Astrocyte of the spinal cord (primary cell): ENCODE measurements at regions not wholly inside any gene's neighbourhood (a gene's known extent, or its start where the extent isn't known, plus 50 kb on each side); places are given as distances from the start of the nearest gene placed in this dataset.
"Not testable (repeated sequence)": the region's sequence is repeated elsewhere in the genome, so short reads cannot be mapped to it uniquely, and the experiment has no call there.

ENCODE experiments used
- DNase-seq: peaks from one replicate; pipeline ENCODE4 v3.0.0; 2011; ENCODE audit warnings: low read depth, low spot score
- H3K4me3 ChIP-seq: 2 replicates; pipeline ENCODE4 v1.5.1; 2011; ENCODE audit warnings: low read depth, mild to moderate bottlenecking, low read length, moderate library complexity
- CTCF ChIP-seq: IDR thresholded peaks from 2 replicates; pipeline ENCODE4 v1.5.1; 2012; ENCODE audit warnings: low read depth, mild to moderate bottlenecking, low read length, inconsistent platforms
- in situ Hi-C: cut with HindIII; loops from 2 replicates; pipeline ENCODE4 v1.10.0; 2017; ENCODE audit warnings: low sequenced_read_pairs

- no peak for DNase-seq
- in situ Hi-C loops = no loop called here
- TF ChIP-seq CTCF = no peak
- no peak overlapping the region for H3K4me3 ChIP-seq
These were observed 236.5 kb upstream of the MME start for GRCh38 chr3:154843647-154844046.

GRCh38 chr3:154842536-154842935 is 237.6 kb upstream of the MME start:
- in situ Hi-C loops = no loop called here
- no peak for TF ChIP-seq CTCF
- H3K4me3 ChIP-seq = no peak overlapping the region
- DNase-seq = no peak

DNA sequence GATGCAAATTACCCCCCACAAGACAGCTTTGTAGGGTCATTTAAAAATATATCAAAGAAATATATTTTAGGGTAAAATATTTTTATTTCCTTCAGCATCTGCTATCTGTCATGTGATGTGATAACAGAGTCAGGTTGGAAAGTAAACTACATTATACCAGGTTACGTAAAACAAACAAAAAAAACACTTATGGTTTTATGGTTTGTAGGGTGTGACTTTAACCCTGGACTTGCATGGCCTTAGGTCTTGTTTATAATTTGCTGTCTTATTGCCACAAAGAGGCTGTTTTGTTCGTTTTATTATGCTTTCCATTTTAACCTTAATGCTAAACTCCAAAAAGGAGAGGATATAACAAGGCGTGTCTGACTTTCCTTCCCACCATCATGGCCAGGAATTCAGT is 244.5 kb upstream of the MME start:
- no peak for DNase-seq
- TF ChIP-seq CTCF = no peak
- H3K4me3 ChIP-seq = no peak overlapping the region
- in situ Hi-C loops = no loop called here

GRCh38 chr3:154834831-154835230 is 245.3 kb upstream of the MME start:
- in situ Hi-C loops, H3K4me3 ChIP-seq, DNase-seq: not testable (repeated sequence)

GRCh38 chr3:154829929-154830328 is 250.2 kb upstream of the MME start:
- DNase-seq = no peak
- in situ Hi-C loops = no loop called here
- no peak for TF ChIP-seq CTCF
- H3K4me3 ChIP-seq = no peak overlapping the region

GRCh38 chr3:154819491-154819890 is 260.6 kb upstream of the MME start:
- in situ Hi-C loops = no loop called here

GRCh38 chr3:154818676-154819255 is 261.4 kb upstream of the MME start:
- in situ Hi-C loops = no loop called here
- H3K4me3 ChIP-seq = no peak overlapping the region
- TF ChIP-seq CTCF = no peak
- no peak for DNase-seq

More at GRCh38 chr3:154819491-154819890, 260.6 kb upstream of the MME start:
- H3K4me3 ChIP-seq = no peak overlapping the region
- no peak for DNase-seq
- TF ChIP-seq CTCF = no peak

GRCh38 chr3:154810017-154810416 is 270.1 kb upstream of the MME start:
- DNase-seq, in situ Hi-C loops, H3K4me3 ChIP-seq: not testable (repeated sequence)
